HG02642 (cell line): ENCODE measurements at regions not wholly inside any gene's neighbourhood (a gene's known extent, or its start where the extent isn't known, plus 50 kb on each side); places are given as distances from the start of the nearest gene placed in this dataset.
"Not testable (repeated sequence)": the region's sequence is repeated elsewhere in the genome, so short reads cannot be mapped to it uniquely, and the experiment has no call there.

Experiments used
- ATAC-seq: cut with Tn5 transposase; IDR thresholded peaks from one replicate; pipeline ENCODE4 v1.9.1; 2021; ENCODE audit warnings: mild to moderate bottlenecking; ENCODE audit not compliant: unreplicated experiment, poor library complexity

- ATAC-seq = no peak
These were observed 286.5 kb upstream of the RBMS3 start for GRCh38 chr3:28994161-28994905.

- ATAC-seq = peak; percentile 95
These were observed 275.8 kb upstream of the RBMS3 start for GRCh38 chr3:29004885-29005599.

- ATAC-seq = no peak
These were observed 275.0 kb upstream of the RBMS3 start for GRCh38 chr3:29005862-29006261.

GRCh38 chr3:29011441-29011840, 269.4 kb upstream of the RBMS3 start:
- no peak for ATAC-seq

GRCh38 chr3:29011966-29012365, 268.9 kb upstream of the RBMS3 start:
- no peak for ATAC-seq

- ATAC-seq = no peak
These were observed 257.9 kb upstream of the RBMS3 start for GRCh38 chr3:29022976-29023375.

GRCh38 chr3:29026286-29026685, 254.6 kb upstream of the RBMS3 start:
- ATAC-seq = peak; percentile 91

- ATAC-seq = no peak
These were observed 253.9 kb upstream of the RBMS3 start for GRCh38 chr3:29026959-29027358.

GRCh38 chr3:29031175-29031574, 249.7 kb upstream of the RBMS3 start:
- not testable (repeated sequence) for ATAC-seq

- ATAC-seq = no peak
These were observed 247.4 kb upstream of the RBMS3 start for GRCh38 chr3:29033511-29033910.

GRCh38 chr3:29050155-29050554, 230.7 kb upstream of the RBMS3 start:
- ATAC-seq = no peak

- no peak for ATAC-seq
These were observed 223.5 kb upstream of the RBMS3 start for GRCh38 chr3:29057326-29057725.

GRCh38 chr3:29064085-29064484, 216.8 kb upstream of the RBMS3 start:
- no peak for ATAC-seq

- no peak for ATAC-seq
These were observed 215.6 kb upstream of the RBMS3 start for GRCh38 chr3:29065211-29065785.

GRCh38 chr3:29067007-29067406, 213.9 kb upstream of the RBMS3 start:
- no peak for ATAC-seq

GRCh38 chr3:29070959-29071634, 209.8 kb upstream of the RBMS3 start:
- ATAC-seq = no peak

GRCh38 chr3:29072611-29073010, 208.3 kb upstream of the RBMS3 start:
- no peak for ATAC-seq

- ATAC-seq = no peak
These were observed 203.5 kb upstream of the RBMS3 start for GRCh38 chr3:29077356-29077755.

GRCh38 chr3:29079358-29079757, 201.5 kb upstream of the RBMS3 start:
- ATAC-seq = no peak

GRCh38 chr3:29080967-29081366, 199.9 kb upstream of the RBMS3 start:
- ATAC-seq = no peak

- no peak for ATAC-seq
These were observed 197.8 kb upstream of the RBMS3 start for GRCh38 chr3:29083081-29083480.
